HepG2 (cell line): ENCODE measurements at regions not wholly inside any gene's neighbourhood (a gene's known extent, or its start where the extent isn't known, plus 50 kb on each side); places are given as distances from the start of the nearest gene placed in this dataset.

ENCODE experiments used
- EEA1 ChIP-seq: sonication (generic); formaldehyde crosslinking; IDR thresholded peaks from 2 replicates; pipeline ENCODE4 v1.5.1; 2020; ENCODE audit warnings: mild to moderate bottlenecking, missing genetic modification reagents, borderline replicate concordance
- HMGXB4 ChIP-seq, 2 experiments: sonication (generic) in 1 of 2; formaldehyde crosslinking in 1 of 2; IDR thresholded peaks; 2 replicates each; pipeline versions ENCODE4 v1.4.0 to v1.6.1; 2018 to 2020; ENCODE audit warnings: missing genetic modification reagents in 2 of 2, borderline replicate concordance in 1 of 2, low read depth in 1 of 2, mild to moderate bottlenecking in 1 of 2, missing biosample characterization in 1 of 2
- ONECUT2 ChIP-seq: sonication (generic); formaldehyde crosslinking; IDR thresholded peaks from 2 replicates; pipeline ENCODE4 v1.4.0; 2020; ENCODE audit warnings: missing genetic modification reagents
- POGZ ChIP-seq: sonication (generic); formaldehyde crosslinking; IDR thresholded peaks from 2 replicates; pipeline ENCODE4 v1.4.0; 2020; ENCODE audit warnings: mild to moderate bottlenecking, missing genetic modification reagents
- RFX3 ChIP-seq: IDR thresholded peaks from 2 replicates; pipeline ENCODE4 v1.6.1; 2016; ENCODE audit warnings: missing biosample characterization, missing genetic modification reagents
- STAG1 ChIP-seq: sonication (generic); formaldehyde crosslinking; IDR thresholded peaks from 2 replicates; pipeline ENCODE4 v1.4.0; 2020; ENCODE audit warnings: missing genetic modification reagents
- ZNF275 ChIP-seq: sonication (generic); formaldehyde crosslinking; IDR thresholded peaks from 2 replicates; pipeline ENCODE4 v1.8.0; 2022; ENCODE audit warnings: missing genetic modification reagents, mild to moderate bottlenecking, inconsistent platforms, borderline replicate concordance
- ZNF337 ChIP-seq: sonication (generic); formaldehyde crosslinking; IDR thresholded peaks from 2 replicates; pipeline ENCODE4 v1.5.1; 2020; ENCODE audit warnings: missing genetic modification reagents, low read depth, mild to moderate bottlenecking, borderline replicate concordance
- ZNF577 ChIP-seq: sonication (generic); formaldehyde crosslinking; IDR thresholded peaks from 2 replicates; pipeline ENCODE4 v1.4.0; 2020; ENCODE audit warnings: mild to moderate bottlenecking, low read depth, missing genetic modification reagents, borderline replicate concordance
- ZNF609 ChIP-seq: sonication (generic); formaldehyde crosslinking; IDR thresholded peaks from 2 replicates; pipeline ENCODE4 v1.4.0; 2020; ENCODE audit warnings: mild to moderate bottlenecking, missing genetic modification reagents, borderline replicate concordance

GRCh38 chr2:212777020-212777491, 238.5 kb upstream of the ERBB4 start (continued):
- TF ChIP-seq STAG1 (peak; percentile 38), ONECUT2 (CRISPR knock-in tag) (no peak), POGZ (no peak), ZNF275 (CRISPR knock-in tag) (no peak), EEA1 (CRISPR knock-in tag) (no peak), RFX3 (CRISPR knock-in tag) (no peak), HMGXB4 (CRISPR knock-in tag; IDR thresholded peaks at IDR 0.05; ENCODE audit: borderline replicate concordance in 1 of 2, low read depth in 1 of 2) (no peak), ZNF577 (CRISPR knock-in tag) (no peak), ZNF609 (CRISPR knock-in tag) (no peak), ZNF337 (CRISPR knock-in tag) (no peak)
